ENCODE measurements at regions not wholly inside any gene's neighbourhood (a gene's known extent, or its start where the extent isn't known, plus 50 kb on each side); places are given as distances from the start of the nearest gene placed in this dataset.
"Not testable (repeated sequence)": the region's sequence is repeated elsewhere in the genome, so short reads cannot be mapped to it uniquely, and the experiment has no call there.

DNA sequence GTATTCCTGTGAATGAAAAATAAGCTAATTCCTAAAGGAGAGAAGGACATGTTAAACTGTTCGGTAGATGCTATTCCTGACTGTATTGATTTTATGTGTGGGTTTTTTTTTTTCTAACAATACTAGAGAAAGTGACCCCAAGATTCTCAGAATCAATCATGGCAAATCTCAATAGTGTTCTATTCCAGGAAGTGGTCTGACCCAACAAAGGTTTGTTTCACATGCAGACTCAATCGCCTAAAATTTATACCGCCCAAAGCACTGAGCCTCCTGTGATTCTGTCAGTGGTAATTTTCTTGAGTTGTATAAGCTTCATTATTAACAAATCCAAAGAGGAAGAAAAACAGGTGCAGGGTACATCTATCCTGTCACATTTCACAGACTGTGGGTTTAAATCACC lies 293.7 kb downstream of the SUCLA2 start:
- DNase-seq (ENCODE audit: low spot score): no peak

DNA sequence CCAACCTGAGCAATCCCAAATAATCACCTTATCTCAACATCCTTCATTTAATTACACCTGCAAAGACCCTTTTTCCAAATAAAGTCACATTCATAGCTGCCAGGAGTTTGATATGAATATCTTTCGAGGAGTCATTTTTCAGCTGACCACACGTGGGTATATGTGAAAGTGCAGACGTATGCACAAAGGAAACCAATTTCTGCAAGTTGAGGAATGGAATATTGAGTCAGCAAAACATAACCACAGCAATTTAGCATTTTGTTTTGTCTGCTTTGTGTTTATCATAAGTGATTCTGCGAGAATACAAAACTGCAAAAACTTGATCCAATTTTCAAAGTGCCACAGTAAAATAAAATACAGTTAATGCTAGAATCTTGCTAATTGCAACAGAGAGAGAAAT lies 295.9 kb downstream of the SUCLA2 start:
- DNase-seq (ENCODE audit: low spot score): no peak

DNA sequence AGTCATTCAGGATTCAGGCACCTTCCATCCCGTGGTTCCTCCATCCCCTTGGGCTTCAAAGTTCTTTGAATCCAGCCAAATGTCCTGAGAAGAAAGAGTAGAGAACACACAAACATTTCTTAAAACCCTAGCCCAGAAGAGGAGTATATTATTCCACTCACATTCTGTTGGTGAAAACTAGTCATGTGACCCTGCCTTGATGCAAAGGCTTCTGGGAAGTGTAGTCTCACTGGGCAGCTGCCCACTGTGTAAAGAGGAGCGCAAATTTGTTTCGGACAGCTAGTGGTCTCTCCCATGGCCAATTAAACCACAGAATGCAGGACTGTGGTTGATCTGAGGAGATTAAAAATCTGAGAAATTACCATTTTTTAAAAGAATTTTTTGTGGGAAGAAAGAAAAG lies 304.4 kb downstream of the SUCLA2 start:
- DNase-seq (ENCODE audit: low spot score): no peak

DNA sequence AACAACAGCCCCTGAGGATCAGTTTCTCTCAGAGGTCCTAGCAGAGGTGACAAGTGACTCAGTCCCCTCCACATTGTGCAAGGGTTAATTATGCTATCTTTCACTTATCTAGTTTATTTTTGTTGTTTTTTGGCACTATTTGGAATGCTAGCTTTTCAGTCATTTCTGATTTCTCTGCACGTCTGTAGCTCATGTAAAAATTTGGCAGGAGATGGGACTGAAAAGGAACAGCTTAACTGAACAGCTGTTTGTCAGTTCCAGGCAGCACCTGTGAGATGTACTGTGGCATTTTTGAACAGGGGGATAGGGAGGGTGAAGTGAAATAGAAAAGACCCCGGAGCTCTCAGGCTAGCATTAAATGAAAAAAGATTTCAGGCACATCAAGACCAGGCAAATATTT lies 313.5 kb downstream of the SUCLA2 start:
- no peak for DNase-seq (ENCODE audit: low spot score)

DNA sequence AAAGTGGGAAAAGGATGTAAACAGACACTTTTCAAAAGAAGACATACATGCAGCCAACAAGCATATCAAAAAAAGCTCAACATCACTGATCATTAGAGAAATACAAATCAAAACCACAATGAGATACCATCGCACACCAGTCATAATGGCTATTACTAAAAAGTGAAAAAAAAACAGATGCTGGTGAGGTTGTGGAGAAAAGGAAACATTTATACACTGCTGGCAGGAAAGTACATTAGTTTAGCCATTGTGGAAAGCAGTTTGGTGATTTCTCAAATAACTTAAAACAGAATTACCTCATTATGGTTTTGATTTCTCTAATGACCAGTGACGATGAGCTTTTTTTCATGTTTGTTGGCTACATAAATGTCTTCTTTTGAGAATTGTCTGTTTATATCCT lies 315.9 kb downstream of the SUCLA2 start:
- DNase-seq (ENCODE audit: low spot score): not testable (repeated sequence)

DNA sequence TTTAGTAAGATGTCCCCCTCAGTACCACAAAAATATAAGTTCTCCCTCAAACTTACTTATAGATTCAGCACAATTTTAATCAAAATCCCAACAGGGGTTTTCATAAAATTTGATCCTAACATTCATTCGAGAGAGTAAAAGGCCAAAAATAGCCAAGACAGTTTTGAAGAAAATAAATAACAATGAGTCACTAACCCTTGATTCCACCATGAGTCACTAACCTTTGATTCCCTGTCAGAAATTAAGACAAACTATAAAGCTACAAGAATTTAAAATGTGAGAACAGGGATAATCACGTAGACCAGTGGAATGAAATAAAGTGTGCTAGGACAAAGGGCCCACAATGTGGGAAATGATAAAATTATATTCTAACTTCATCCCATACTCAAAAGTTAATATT lies 320.3 kb downstream of the SUCLA2 start:
- DNase-seq (ENCODE audit: low spot score): no peak

DNA sequence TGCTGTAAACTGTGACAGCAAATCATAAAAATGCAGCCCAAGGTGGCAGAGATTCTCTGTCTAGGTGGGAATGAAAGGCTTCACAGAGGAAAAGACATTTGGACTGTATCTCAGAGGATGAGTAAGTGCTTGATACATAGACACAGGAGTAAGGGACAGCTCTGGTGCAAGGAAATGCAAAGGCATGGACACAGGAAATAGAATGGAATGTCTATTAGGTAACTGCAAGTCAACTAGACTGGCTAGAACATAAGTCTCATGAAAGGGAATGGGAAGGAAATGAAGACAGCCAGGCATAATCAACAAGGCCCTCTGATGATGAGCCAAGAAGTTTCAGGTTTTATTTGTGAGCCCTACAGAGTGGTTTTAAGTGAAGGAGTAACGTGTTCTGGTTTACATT lies 321.7 kb downstream of the SUCLA2 start:
- no peak for DNase-seq (ENCODE audit: low spot score)

DNA sequence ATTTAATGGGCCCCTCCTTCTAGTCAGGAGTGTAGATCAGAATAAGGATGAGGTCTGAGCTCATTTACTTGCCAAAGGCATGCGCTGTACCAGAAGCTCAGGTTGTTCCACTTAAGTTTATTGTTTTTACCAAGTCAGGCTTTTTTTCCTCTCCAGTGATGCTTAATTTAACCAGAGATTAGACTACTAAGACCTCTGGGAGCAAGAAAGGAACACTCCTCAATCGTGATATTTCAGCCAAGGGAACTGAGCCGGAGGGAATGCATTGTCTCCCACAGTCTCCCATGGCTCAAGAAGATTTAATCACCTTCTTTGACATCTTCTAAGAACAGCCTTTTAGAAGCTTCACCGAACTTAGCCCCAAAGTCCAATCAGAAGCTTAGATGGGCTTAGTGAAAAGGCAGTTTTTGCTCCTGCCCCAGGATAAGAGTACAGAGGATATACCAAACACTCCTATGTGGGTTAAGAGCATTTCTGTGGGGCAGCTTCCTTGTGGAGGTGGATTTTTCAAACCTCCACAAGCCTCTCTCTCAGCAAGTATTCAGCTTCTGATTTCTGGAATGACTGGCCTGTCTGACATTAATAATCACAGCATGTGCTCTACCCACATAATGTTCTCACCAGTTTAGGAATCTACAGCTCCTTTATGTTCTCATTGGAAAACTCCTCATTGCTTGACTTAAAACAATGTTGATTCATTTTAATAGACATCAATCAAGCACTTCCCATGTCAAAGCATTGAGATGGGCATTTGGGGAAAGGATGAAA lies 322.7 kb downstream of the SUCLA2 start:
- no peak for DNase-seq (ENCODE audit: low spot score)

DNA sequence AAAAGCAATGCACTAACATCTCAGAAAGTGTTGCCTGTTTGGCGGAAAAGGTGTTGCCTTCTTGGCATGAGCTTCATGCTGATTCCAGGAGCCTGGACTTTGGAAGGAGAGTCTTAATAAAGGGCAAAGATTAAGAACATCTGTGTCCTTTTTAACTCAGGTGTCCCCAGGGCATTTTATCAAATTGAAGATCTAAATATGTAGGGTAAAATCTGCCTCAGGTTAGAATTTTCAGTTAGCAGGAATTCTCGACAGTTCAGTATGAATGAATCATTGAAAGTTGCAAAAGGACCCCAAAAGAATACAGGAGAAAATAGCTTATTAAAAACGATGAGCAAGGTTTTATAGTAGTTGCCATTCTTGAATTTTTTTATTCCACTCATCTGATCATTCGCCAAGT lies 325.2 kb downstream of the SUCLA2 start:
- no peak for DNase-seq (ENCODE audit: low spot score)

DNA sequence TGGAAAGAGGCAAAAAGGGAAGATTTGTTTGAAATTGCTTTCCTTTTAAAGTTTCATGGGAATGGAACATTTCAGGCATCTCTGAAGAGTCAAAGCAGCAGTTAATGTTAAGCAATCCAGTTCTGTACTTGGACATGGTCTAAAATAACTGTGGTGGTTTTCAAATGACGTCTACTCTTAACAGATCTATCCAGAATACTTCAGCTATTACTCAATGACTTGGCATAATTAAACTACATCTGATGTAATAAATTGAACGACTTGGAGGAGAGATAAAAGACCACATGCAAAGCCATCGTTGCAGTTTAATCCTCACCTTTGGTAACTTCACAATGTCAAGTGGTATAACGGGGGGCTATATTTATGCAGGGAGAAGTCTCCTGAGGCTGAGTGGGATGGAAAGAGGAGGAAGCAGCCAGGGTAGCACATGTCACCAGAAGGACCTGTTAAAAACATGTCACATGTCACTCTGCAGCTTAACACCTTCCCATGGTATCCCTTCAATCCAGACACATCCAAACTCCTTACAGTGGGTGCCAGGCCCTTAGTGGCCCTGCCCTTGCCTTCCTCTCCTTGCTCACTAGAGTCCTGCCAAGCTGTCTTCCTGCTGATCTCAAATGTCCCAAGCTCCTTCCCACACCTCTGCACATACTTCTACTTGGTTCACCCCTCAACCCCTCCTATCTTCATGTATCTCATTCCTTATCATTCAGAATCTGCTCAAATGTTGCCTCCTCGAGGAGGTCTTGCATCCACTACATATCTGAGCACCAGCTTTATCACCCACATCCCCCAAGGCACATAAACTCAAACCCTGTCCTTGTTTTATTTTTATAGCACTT lies 327.8 kb downstream of the SUCLA2 start:
- no peak for DNase-seq (ENCODE audit: low spot score)

DNA sequence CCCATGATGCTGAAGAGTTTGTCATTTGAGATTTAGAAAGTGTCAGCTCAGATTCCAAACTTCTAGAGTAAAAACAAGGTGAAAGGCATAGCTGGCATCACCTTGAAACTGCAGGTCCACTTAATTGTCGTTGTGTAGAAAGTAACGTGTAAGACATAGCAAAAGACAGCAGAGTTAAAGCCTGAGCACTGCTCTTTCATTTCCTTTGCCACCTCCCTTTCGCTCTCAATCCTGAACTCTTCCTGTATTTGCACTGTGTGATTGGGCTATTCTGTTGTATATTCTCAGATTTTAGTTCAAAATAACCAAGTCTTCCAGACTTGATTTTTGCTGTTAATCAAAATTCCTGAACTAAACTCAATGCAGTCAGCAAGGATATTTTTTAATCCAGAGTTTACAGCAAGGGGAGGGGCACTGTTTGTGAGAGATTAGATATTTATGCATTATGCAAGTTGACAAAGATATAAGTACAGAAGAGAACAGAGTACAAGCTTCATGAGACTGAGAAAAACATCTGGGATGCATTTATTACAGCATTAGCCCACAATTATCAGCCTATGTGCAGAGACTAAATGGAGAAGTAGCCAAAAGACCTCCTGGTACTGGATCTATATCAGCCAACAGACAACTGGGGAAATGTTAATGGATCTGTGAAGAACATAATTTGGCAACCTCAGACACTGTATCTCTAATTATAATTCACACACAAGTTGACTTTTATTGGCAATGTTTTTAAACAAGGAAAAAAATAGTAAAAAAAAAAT lies 328.6 kb downstream of the SUCLA2 start:
- no peak for DNase-seq (ENCODE audit: low spot score)

DNA sequence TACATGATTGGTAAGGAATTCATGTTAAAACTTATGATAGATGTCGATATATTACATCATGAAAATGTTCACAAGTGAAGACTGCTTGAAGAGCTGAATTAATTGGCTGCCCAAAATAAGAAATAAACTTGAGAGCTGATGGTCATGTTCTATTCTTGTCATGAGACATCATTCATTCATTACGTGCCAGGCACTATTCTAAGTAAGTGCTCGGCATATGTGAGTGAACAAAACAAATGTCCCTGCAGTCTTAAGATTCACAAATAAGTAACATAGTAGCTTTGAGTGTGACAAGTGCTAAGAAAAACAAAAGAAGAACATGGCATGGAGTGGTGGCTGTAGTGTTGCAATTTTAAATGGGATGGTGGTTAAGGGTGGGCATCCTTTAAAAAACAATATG lies 329.3 kb downstream of the SUCLA2 start:
- DNase-seq (ENCODE audit: low spot score): no peak

DNA sequence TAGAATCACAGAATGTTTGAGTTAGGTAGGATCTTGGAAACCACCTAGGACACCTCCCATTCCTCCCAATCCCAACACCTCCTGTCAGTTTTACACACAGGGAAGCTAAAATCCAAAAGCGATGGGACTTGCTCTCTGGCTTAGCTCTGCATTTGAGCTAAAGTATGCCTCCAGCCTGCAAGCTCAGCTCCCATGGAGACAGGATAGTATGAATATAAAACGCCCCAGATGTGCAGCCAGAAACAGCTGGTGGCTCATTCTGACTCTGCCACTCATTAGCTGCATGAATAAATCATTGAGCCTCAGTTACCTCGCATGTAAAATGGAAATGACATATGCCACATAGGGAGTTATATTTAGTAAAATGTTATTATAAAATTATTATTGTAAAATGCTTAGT lies 336.0 kb downstream of the SUCLA2 start:
- no peak for DNase-seq (ENCODE audit: low spot score)

DNA sequence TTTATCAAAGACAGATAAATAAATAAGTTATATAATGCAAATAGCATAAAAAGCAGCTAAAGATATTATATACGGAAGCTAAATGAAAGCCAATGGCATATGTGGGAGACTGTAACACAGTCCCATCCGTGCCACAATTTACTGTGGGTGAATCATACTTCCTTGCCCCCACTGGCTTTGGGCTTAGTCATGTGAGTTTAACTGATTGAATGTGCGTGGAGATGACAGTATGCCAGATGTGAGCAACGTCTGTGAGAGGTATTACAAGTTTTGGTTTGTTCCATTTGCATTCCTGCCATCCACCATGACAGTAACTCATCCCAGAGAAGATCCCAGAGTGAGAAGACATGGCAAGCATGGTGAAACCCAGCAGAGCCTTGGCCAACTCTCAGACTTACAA lies 340.0 kb downstream of the SUCLA2 start:
- DNase-seq (ENCODE audit: low spot score): no peak

DNA sequence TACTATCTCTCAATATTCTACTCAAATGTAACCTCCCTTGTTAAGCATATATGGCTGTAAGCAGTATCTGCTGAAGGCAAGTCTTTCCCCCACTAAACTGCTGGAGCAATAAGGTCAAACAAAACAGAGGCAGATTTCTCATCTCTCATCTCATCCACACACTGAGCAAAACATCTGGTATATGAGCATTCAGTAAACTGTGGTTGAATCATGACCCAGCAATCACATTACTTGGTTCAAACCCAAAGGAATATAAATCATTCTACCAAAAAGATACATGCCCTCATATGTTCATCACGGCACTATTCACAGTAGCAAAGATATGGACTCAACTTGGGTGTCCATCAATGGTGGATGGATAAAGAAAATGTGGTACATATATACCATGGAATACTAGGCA lies 344.4 kb downstream of the SUCLA2 start:
- no peak for DNase-seq (ENCODE audit: low spot score)

DNA sequence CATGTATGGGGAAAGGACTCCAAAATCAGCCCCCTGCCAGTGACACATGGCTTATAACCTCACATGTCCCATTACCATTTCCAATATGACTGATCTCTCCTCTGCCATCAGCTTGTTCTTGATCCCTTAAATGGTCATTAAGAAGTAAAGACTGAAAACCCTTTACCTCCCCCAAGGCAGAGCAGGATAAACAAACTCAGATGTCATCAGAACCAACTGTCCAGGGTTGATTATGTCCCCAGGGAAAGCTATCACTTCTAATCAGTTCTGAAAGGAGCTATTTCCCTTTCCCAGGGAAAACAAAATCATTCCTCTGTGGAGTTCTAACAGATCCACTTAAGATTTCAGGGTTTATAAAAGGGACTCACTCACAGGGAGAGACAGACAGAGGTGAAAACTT lies 350.9 kb downstream of the SUCLA2 start:
- DNase-seq (ENCODE audit: low spot score): peak; percentile 12

DNA sequence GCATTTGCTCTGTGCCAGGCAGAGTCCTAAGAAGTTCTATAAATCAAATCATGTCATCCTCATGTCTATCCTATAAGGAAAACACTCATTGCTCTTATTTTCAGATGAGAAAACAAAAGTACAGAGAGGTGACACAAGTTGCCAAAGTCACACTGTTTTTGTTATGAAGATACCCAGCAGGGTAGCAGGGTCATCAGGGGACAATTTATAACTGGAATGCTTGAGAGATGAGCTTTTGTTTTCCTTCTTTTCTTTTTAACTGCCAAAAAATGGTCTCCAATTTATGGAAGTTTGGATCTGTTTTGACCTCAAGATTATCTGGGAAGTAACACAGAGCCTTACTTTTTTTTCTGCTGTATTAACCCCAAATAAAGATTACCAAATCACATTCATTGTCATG lies 354.1 kb downstream of the SUCLA2 start:
- DNase-seq (ENCODE audit: low spot score): no peak

DNA sequence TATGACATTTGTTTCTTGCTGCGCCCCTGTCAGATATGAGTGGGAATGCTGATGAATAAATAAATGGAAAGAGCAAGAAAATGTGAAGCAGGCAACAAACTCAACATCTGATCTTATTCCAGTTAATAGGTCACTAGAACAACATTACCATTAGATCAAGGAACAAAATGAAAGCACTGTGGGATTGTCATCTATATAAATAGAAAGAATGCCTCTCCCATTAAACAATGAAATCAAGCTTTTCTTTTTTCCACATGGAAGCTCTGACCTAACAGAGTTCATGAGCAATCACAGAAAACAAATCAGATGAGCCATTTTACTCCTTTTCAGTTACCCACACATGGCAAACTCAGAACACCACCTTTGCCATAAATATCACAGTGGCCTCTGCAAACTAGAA lies 354.8 kb downstream of the SUCLA2 start:
- DNase-seq (ENCODE audit: low spot score): no peak

DNA sequence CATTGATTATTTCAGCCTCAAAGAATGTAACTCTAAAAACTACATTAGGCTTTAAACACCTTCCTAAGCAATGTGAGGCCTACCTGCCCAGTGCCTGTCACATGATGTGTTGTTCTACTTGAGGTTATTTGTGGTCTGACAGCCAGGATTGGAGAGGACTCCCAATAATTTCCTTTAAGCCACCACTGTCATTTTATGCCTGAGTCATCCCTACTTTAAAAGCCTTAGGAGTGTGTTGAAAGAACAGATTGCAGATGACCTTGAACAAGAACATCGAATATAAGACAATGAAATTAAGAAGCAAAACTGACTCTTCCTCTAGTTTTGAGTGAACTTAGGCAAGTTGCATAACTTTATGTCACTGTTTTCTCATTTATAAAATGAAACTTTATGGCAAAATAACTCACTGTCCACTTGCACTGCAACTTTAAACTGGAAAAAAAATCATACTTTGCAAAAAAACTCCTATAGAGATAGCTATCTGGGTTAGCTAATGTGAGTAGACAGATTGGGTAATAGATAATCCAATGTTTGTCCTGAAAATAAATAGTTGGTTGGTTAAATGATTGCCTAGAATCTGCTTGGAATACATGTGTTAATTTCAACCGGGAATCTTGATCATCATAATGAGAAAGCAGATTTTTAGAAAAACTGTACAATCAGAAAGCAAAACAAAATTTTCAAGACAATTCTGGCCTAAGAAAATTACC lies 361.2 kb downstream of the SUCLA2 start:
- no peak for DNase-seq (ENCODE audit: low spot score)

DNA sequence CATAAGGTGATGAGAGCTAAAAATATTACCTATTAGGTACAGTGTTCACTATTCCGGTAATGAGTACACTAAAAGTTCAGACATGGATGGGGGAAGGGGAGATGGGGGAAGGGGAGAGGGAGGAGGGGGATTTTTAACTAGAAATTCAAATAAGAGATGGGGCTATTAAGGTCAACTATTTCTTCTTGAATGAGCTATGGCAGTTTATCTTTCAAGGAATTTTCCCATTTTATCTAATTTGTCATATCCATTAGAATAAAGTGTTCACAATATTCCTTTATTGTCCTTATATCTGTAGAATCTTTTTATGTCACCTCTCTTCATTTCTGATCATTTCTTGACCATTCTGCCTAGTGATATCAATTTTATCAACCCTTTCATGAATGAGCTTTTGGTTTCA lies 362.4 kb downstream of the SUCLA2 start:
- no peak for DNase-seq (ENCODE audit: low spot score)

DNA sequence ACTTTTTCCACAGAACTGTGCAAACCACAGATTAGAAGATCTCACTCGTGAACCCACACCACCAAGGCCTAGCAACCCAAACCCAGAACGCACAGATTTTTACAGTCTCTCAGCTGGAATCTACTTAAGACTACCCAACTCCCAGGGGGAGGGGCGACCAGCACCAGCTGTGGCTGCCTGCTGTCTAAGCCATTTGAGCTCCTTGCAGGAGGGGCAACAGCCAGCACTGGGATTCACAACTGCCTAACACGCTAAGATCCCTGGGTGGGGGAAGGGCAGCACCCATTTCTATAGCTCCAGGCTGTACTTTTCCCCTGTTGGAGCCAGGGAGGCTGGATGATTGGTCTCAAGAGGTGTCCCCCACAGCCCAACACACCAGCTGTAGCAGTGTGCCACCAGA lies 368.8 kb downstream of the SUCLA2 start:
- DNase-seq (ENCODE audit: low spot score): peak; percentile 21

DNA sequence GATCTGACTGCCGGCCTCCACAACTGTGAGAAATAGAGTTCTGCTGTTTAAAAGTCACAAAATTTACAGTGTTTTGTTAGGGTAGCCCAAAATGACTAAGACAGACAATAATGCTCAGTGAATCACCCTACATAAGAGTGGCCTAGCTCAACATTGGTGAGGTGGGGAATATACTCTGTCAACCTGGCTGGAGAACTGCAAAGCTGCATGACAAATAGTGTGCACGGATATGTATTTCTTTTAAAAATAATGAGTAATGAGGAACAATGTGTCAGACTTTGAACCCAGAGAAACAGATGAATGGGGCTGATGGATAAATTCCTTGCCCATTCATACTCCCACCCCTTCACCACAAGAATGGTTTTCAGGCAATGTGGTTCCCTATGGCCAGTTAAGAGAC lies 372.4 kb downstream of the SUCLA2 start:
- no peak for DNase-seq (ENCODE audit: low spot score)

Measured in SK-N-DZ (cell line).